T47D (cell line): ENCODE measurements at regions not wholly inside any gene's neighbourhood (a gene's known extent, or its start where the extent isn't known, plus 50 kb on each side); places are given as distances from the start of the nearest gene placed in this dataset.
A peak's percentile ranks its signal among the peaks of the same experiment; 100 is the strongest.
"Not testable (repeated sequence)": the region's sequence is repeated elsewhere in the genome, so short reads cannot be mapped to it uniquely, and the experiment has no call there.

Experiments used
- DNase-seq, 2 experiments: peaks; one replicate each; pipeline versions ENCODE4 v3.0.0 to v3.0.0-alpha.2; 2011 to 2012; ENCODE audit warnings: low read depth in 1 of 2, low spot score in 1 of 2
- JUND ChIP-seq: IDR thresholded peaks from 2 replicates; pipeline ENCODE4 v1.6.1; 2012; ENCODE audit warnings: low read depth
- in situ Hi-C: cut with HindIII; loops from 2 replicates; pipeline ENCODE4 v1.10.0; 2016; ENCODE audit warnings: low sequenced_read_pairs, low pct_unique_long_range_greater_than_20kb

DNA sequence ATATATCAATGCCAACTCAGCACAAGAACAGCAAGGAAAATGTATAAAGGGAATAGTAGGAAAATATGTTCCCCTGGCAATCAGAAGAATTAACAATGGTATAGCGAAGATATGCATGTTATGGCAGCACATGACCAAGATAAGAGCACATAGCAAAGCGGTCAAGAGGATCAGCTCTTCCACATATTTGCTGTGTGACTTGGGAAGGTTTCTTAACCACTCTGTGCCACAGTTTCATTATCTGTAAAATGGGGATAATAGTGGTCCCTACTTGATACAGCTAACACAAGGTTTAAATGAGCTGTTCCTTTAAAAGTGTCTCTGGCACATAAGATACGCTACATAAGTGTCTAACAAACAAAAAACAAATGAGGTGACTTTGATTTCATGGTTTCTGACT lies 77.9 kb upstream of the PIP5K1B start:
- TF ChIP-seq JUND: no peak
- in situ Hi-C loops: no loop called here
- no peak for DNase-seq

DNA sequence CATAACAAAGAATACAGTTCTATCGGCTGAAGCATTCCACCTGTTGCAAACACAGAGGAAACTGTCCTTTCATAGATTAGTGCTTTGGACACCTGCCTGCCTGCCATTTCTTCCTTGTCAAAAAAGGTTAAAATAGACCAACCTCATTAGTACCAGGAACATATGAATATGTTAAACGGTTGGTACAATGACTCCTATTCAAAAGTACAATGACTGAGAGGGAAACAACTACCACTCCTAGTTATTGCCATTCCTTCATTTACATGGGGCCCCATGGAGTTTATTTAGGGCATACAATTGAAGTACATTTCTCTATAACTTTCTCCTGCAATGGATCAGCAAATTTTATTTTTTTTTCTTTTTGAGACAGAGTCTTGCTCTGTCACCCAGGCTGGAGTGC lies 77.4 kb upstream of the PIP5K1B start:
- in situ Hi-C loops: no loop called here
- no peak for TF ChIP-seq JUND
- DNase-seq: no peak

- in situ Hi-C loops: no loop called here
- TF ChIP-seq JUND: no peak
- no peak for DNase-seq
Observed at GRCh38 chr9:68629042-68629441, 76.0 kb upstream of the PIP5K1B start.

GRCh38 chr9:68631811-68632210 lies 73.2 kb upstream of the PIP5K1B start:
- in situ Hi-C loops: no loop called here
- no peak for TF ChIP-seq JUND
- no peak for DNase-seq

DNA sequence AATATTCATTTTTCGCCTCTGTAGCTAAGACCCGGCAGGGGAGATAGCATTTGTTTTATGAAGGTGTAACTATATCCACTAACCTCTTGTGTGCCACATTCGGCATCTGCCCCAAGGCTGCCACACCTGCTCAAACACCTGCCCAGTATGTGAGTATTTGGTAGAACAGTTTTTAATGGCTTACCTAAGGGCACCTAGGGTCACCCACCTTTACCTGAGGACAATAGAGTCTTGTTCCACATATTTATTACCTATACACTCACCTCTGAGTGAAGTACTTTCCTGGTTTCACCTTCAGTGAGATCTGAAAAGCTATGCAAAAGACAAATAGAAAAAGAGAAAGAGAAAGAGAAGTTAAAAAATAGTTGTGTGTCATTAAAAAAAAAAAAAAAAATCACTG lies 68.0 kb upstream of the PIP5K1B start:
- in situ Hi-C loops: no loop called here
- no peak for TF ChIP-seq JUND
- no peak for DNase-seq

- in situ Hi-C loops, DNase-seq: not testable (repeated sequence)
Observed at GRCh38 chr9:68639261-68639660, 65.8 kb upstream of the PIP5K1B start.

- in situ Hi-C loops: no loop called here
- TF ChIP-seq JUND: no peak
- no peak for DNase-seq
Observed at GRCh38 chr9:68640421-68641089, 64.5 kb upstream of the PIP5K1B start.

- TF ChIP-seq JUND: no peak
- in situ Hi-C loops: no loop called here
- DNase-seq: peak in 1 of 2 experiments; percentile 52
Observed at GRCh38 chr9:68643901-68644809, 60.9 kb upstream of the PIP5K1B start.

- in situ Hi-C loops: no loop called here
- no peak for TF ChIP-seq JUND
- DNase-seq: no peak
Observed at GRCh38 chr9:68644831-68645230, 60.2 kb upstream of the PIP5K1B start.

GRCh38 chr9:68648164-68648563 lies 56.9 kb upstream of the PIP5K1B start:
- in situ Hi-C loops: no loop called here
- no peak for TF ChIP-seq JUND
- DNase-seq: no peak

DNA sequence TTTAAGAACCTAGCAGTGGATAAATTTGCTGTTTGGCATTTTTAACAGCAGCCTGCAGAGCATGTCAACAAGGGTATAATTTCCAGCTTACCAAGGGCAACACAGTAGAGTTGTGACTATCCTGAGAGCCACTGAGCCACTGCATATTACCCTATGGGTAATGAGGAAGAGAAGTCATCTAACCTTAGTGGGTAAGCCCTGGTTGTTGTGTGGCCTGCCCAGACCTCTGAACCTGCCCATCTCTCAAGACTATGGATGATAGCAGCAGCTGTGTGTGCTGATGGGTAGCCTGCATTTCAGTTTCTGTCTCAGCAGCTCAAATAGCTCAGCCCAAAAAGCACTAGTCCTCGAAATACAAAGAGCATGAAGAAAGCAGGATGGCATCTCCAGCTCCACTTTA lies 56.1 kb upstream of the PIP5K1B start:
- in situ Hi-C loops: no loop called here
- DNase-seq: no peak
- no peak for TF ChIP-seq JUND

GRCh38 chr9:68651280-68651893 lies 53.7 kb upstream of the PIP5K1B start:
- no peak for TF ChIP-seq JUND
- no peak for DNase-seq
- in situ Hi-C loops: no loop called here

- no peak for TF ChIP-seq JUND
- no peak for DNase-seq
- in situ Hi-C loops: no loop called here
Observed at GRCh38 chr9:68653141-68653595, 51.9 kb upstream of the PIP5K1B start.
